GM12892 (cell line): ENCODE measurements at regions not wholly inside any gene's neighbourhood (a gene's known extent, or its start where the extent isn't known, plus 50 kb on each side); places are given as distances from the start of the nearest gene placed in this dataset.

Experiments
- POLR2AphosphoS5 ChIP-seq: IDR thresholded peaks from 2 replicates; pipeline ENCODE4 v1.6.1; 2011; ENCODE audit warnings: low read depth, low read length, control low read depth
- TAF1 ChIP-seq: IDR thresholded peaks from 2 replicates; pipeline ENCODE4 v1.6.1; 2011; ENCODE audit warnings: low read depth, mild to moderate bottlenecking, control low read depth, low read length, borderline replicate concordance

GRCh38 chr5:122718611-122719010 lies 56.3 kb upstream of the SNX2 start:
- TF ChIP-seq POLR2AphosphoS5 (no peak), TAF1 (no peak)
